NCI-H1105 (cell line): ENCODE measurements at regions not wholly inside any gene's neighbourhood (a gene's known extent, or its start where the extent isn't known, plus 50 kb on each side); places are given as distances from the start of the nearest gene placed in this dataset.

ENCODE experiments used
- DNase-seq: peaks from one replicate; lab custom pipeline; 2025; lab: John Stamatoyannopoulos, UW

DNA sequence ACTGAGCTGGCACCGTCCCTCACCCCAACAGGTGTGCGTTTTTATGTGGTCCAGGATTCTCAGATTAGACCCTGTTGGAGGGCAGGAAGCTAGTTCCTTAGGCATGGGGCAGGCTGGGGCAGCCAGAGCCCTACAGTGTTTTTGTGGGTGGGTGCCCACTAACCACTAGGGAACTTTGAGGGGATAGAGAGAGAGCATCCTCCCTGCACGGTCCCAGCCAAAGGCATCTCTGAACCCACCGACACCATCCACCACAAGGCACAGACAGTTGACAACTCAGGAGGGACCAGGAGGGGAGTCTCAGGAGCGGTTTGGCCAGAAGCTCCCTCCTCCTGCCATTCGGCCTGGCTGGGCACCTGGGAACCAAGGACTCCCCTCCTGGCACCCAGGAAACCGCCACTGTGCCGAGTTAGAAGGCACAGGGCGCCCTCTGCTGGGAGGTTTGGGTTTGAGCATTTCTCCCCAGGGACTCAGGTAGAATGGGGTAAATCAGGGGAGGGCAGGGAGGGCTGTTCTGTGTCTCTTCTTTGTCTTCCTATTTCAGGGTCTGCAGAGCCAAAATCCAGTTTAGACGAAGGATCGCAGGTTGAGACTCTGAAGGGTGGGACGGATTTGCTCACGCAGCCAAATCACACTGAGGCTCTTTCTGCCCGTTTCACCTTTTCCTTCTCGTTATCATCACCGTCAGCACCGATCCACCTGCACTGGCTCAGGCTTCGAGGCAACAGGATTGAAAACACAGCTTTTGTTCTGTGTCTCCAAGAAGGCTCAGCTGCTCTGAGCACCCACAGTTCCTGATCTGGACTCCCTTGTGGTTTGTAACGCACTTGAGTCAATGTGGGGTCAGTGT, 84.8 kb upstream of the COL13A1 start:
- DNase-seq = peak; percentile 5

- DNase-seq = no peak
These were observed 82.8 kb upstream of the COL13A1 start for GRCh38 chr10:69718951-69719350.

- no peak for DNase-seq
These were observed 79.9 kb upstream of the COL13A1 start for GRCh38 chr10:69721690-69722310.

DNA sequence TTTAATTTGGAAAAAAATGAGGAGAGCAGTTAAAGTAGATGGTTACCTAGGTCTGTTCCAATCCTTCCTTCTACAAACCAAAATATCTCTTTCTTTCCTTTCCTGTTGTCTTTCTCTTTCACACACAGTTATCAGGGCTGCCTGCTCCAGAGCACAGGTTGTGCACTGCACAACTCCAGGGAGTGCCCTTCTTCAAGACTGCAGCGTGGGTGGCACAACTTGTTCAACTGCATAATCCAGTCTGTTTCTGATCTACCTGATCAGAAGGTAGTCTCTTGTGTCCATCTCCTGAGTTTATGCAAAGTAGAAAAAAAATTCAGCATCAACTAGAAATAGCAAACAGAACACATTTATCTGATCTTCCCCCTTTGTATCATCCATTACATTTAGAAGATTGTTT, 78.1 kb upstream of the COL13A1 start:
- DNase-seq = no peak

DNA sequence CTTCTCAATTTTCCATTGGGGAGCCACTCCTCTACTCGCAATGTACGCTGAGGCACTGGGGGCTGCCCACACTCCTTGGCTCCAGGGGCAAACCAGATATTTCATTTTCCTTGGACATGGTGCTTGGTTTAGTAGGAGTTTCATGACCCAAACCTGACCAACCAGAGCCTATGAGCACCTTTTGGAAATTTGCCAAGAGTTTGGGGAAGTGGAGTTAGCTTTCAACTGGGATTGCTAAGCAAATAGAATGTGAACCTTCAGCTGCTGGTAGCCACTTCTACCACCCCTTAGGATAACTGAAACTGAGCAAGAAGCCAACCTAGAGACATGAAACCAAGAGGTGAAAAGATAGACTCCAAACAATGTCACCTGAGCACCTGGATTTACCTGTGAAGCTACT, 74.9 kb upstream of the COL13A1 start:
- DNase-seq = peak; percentile 1

DNA sequence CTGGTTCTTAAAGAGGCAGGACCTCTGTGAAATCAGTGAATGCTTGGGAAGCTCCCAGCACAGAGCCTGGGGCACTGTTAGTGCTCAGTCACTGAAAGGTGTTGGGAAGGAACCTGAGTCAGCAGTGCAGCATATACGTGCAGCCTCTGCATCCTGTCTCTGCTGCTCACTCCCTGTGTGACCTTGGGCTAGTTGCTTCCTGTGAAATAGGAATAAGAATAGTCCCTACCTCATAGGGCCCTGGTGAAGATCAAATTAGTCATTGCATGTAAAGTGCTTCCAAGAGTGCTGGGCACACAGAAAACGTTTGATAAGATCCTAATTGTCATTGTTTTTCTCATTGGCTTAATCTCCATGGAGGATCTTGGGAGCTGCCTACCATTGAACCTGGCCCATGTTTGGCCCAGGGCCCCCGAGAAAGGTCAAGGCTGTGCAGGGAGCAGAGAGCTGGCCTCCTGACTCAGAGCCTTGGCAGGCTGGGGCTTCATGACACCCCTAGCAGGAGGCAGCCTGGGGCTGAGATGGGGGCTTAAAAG, 73.3 kb upstream of the COL13A1 start:
- DNase-seq = no peak

DNA sequence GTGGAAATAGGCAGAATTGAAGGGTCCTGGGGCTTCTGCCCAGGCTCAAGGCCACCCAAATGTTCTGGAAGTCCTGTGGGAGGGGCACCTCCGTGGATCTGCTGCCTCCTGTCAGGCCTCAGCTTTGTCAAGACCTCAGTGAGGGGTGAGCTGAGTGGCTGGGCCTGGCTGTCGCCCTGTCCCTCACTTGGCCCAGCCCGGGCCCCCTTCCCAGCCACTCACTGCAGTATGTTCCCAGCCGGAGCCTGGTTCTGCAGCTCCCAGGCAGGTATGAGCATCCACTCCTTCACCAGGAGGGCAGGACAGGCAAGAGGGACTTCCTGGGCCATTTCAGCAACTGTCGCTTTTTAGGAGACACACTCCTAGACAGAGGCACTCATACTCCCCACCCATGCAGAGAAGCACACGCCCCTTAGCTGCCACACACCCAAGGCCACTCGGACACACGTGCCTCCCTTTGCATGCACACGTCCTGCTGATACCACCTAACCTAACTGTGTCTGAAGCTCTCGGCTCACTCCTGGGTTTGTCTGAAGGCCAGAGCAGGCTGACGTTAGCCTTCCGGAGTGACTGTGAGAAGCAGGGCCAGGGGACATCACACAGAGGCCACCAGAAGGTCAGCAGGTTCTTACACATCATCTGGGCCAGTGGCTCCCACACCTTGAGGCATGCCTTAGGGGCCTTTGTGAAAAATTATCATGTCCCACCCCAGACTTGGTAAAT, 72.2 kb upstream of the COL13A1 start:
- no peak for DNase-seq

- no peak for DNase-seq
These were observed 71.2 kb upstream of the COL13A1 start for GRCh38 chr10:69730251-69731156.

GRCh38 chr10:69731184-69731583, 70.5 kb upstream of the COL13A1 start:
- DNase-seq = no peak

GRCh38 chr10:69731698-69732097, 70.0 kb upstream of the COL13A1 start:
- DNase-seq = no peak

DNA sequence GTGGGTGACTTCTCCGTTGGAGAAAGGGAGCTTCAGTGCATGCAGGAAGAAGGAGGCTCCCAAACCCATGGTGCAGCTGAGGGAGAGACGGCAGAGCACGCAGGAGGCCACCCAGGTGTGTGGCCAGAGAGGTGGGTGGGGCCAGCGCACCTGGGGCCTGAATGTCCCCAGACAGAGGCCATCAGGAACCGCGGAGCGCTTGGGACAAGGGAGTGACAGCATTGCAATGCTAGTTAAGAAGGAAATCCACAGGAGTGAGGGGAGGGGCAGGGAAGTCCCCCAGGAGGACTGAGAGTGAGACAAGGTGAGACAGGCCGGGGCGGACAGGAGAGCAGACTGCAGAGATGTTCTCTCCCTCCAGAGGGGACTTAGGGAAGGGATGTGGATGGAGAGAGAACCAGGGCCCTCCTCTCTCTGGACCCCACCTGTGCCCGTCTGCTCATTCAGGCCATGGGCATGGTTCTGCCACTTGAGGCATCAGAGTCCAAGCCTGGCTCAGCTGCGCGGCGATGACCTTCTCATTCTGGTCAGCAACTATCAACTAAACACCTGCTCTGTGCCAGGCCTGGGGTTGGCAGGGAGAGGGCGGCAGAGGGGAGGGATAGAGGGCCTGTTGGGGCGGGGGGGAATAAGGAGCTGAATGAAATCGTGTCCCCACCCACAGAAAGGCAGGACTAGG, 69.4 kb upstream of the COL13A1 start:
- DNase-seq = no peak

DNA sequence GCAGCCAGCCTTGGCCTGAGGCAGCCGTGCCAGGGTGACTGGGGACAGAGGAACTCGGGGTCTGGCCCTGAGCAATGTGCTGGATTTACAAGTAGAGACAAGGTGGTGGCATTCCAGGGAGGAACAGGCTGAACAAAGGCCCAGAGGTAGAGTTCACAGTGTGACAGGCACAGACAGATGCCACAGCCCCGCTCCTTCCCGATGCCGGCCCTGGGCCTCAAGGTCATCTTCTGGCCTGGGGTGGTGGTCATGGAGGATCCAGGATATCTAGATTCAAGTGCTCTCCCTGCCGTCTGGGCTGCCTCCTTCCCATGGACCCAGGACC, 68.9 kb upstream of the COL13A1 start:
- DNase-seq = no peak

DNA sequence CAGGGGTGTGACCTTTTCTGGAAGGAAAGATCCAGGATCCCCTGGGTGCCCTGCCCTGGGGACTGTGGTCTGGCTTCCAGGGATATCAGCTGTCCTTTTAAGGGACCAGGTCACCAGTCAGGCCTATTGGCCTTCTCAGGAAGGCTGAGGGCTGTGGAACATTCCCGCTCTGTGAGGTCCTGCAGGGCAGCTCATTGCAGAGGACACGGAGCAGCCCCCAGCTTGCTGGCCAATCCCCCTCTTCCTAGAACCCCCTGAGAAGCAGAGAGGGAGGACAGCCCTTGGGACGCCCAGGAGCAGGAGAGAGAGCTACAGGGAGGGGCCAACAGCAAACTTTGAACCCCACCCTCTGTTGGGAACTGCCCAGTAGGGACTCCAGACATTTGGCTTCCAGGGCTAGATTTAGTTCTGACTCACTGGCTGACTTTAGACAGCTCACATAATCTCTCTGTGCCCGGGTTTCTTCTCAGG, 67.9 kb upstream of the COL13A1 start:
- DNase-seq = no peak

GRCh38 chr10:69734416-69734796, 67.3 kb upstream of the COL13A1 start:
- DNase-seq = no peak

DNA sequence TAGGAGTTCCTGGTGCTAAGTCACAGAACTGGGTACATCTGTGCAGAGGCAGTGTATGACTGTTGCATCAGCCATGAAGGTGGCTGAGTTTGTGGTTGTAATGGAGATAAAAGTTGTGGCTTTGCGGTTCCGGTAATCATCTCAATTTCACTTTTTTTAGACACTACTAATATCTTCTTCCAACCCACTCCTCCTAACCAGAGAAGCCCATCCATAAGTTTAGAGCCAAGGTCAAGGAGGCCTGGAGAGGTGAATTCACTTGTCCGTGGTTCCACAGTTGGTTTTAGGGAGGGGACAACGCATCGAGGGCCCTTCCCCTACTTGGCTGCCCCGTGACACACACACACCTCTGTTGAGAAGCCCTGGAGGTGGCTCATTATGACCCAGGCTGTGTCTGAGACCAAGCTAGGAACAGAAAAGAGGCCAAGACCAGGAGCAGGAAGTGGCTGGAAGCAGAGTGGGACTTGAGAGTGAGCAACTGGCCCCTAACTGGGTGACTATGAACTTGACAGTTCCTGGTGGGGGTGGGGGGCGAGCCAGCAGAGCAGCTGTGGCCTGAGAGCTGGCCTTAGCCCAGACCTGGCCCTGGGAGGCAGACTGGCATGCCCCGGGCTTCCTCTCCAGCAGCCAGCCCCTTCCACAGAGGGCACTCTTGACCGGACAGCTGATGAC, 66.8 kb upstream of the COL13A1 start:
- no peak for DNase-seq

GRCh38 chr10:69736886-69737641, 64.6 kb upstream of the COL13A1 start:
- no peak for DNase-seq

DNA sequence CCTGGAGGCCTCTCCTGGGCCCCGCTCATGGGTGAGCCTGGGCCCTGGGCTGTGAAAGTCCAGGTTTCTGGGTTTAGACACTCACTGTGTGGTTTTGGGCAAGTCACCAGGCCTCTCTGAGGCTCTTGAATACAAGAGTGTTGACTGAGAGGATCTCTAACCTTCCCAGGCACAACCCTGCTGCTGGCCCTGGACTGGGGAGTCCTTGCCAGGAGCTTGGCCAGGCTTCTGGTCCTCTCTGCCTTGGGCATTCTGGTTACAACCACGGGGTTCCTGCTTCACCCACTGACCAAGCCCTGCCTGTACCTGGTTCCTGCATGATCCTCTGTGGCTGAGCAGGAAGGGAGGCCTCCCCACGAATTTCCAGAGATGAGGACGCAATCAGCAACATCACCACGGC, 63.6 kb upstream of the COL13A1 start:
- DNase-seq = no peak

GRCh38 chr10:69738858-69739435, 62.8 kb upstream of the COL13A1 start:
- DNase-seq = no peak

DNA sequence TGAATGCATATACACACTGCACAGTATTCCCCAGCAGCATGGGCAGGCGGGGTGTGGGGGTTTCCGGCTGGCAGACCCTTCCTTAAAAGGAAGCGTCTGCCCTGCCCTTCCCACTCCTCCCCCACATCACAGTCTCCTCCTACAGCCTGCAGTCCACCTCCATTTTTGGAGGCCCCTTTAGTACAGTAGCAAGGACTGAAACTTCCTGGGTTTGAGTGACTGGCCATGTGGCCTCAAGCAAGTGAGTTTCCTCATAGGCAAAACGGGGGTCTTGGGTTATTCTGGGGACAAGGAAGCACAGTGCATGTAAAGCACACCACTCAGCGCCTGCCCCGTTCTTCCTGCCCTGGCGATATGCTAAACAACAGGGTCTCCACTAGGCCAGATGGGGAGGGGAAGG, 62.1 kb upstream of the COL13A1 start:
- no peak for DNase-seq

- no peak for DNase-seq
These were observed 61.6 kb upstream of the COL13A1 start for GRCh38 chr10:69740126-69740525.
